ENCODE measurements at regions not wholly inside any gene's neighbourhood (a gene's known extent, or its start where the extent isn't known, plus 50 kb on each side); places are given as distances from the start of the nearest gene placed in this dataset.

DNA sequence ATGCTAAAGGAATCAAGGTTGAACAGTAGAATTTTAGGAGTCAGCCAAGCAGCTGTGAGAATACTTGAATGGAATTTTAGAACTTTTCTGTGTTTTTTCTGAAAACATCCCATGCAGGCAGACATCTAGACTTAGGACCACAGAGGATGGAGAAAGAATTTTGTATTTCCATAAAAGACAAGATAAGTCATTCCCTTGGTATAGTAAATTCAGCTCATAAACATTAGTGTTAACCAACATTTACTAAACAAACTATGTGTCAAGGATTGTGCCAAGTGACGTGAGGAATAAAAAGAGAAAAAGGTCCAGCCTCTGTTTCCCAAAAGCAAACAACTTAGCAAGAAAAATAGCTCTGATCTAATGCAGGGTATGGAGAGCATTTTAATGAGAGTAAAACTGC is 210.2 kb upstream of the NR5A2 start:
- Histone ChIP-seq H3K4me3 (no peak overlapping the region), H3K4me1 (no peaks in the 10 kb centered on the region), H3K36me3 (no peaks in the 10 kb centered on the region), H3K9me3 (no peaks in the 10 kb centered on the region), H3K27me3 (no peaks in the 10 kb centered on the region), H3K27ac (no peak overlapping the region)
- no peak for TF ChIP-seq POLR2A (IDR thresholded peaks at IDR 0.05)
- TF ChIP-seq, protein P1, sequence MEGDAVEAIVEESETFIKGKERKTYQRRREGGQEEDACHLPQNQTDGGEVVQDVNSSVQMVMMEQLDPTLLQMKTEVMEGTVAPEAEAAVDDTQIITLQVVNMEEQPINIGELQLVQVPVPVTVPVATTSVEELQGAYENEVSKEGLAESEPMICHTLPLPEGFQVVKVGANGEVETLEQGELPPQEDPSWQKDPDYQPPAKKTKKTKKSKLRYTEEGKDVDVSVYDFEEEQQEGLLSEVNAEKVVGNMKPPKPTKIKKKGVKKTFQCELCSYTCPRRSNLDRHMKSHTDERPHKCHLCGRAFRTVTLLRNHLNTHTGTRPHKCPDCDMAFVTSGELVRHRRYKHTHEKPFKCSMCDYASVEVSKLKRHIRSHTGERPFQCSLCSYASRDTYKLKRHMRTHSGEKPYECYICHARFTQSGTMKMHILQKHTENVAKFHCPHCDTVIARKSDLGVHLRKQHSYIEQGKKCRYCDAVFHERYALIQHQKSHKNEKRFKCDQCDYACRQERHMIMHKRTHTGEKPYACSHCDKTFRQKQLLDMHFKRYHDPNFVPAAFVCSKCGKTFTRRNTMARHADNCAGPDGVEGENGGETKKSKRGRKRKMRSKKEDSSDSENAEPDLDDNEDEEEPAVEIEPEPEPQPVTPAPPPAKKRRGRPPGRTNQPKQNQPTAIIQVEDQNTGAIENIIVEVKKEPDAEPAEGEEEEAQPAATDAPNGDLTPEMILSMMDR (IDR thresholded peaks at IDR 0.05): no peak
- no peak for DNase-seq
- intact Hi-C loops (cut with DNase I; ENCODE audit: low total_unique reads): no loop called here

DNA sequence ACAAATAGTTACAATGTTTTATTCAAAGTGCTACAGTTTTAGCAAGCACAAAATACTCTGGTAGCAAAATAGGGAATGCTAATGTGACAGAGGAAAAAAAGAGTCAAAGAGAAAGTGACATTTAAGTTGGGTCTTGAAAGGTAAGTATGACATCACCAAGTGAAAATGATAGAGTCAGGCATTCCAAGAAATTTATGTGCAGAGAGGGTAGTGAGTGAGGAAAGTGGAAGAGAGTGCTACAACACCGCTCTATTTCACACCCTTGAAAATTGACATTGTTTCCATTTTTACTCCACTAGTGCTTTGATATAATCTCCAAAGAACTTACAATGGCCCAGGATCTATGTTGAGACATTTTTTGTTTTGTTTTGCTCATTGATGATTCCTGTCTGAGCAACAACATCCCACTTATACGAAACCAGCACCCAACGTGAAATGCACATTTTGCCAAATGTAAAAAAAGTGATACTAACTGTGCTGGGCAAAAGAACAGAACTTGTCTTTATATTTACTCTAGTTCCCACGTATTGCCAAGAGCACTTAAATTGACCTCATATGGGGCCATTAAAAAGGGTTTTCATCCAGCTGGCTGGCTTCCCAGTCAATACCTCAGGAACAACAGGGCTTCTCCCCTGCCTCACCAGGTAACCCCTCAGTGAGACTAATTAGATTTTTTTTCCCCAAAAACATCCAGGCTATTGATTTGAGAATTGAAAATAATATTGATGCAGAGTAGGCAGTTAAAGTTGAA is 206.3 kb upstream of the NR5A2 start:
- intact Hi-C loops (cut with DNase I; ENCODE audit: low total_unique reads): no loop called here
- no peaks in the 10 kb centered on the region for H3K4me1 ChIP-seq
- no peaks in the 10 kb centered on the region for H3K36me3 ChIP-seq
- H3K9me3 ChIP-seq: peaks cover 0 to 3% of the 10 kb centered on the region in 2 donors
- TF ChIP-seq, protein P1 (IDR thresholded peaks at IDR 0.05): no peak
- no peak for TF ChIP-seq POLR2A (IDR thresholded peaks at IDR 0.05)
- H3K27me3 ChIP-seq: no peaks in the 10 kb centered on the region
- H3K27ac ChIP-seq: no peak overlapping the region
- no peak for DNase-seq
- no peak overlapping the region for H3K4me3 ChIP-seq

DNA sequence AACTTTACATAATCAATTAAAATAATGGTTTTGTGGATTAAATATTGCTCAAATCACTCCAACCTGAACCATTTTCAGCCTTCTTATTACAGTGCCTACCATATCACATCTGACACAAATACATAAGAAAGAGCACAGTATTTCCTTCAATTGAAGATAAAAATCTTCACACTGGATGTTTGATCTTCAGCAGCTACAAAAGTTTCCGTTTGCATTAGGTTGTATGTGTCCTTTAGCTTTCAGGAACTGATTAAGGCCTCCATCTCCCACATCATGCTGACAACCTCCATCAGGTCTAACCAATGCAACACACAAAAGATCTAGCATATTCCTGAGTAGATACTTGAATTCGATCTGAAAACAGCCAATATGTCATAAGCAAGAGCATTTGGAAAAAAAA is 195.1 kb upstream of the NR5A2 start:
- TF ChIP-seq, protein P1 (IDR thresholded peaks at IDR 0.05): no peak
- no peak for TF ChIP-seq POLR2A (IDR thresholded peaks at IDR 0.05)
- intact Hi-C loops (cut with DNase I; ENCODE audit: low total_unique reads): no loop called here
- DNase-seq: no peak
- no peaks in the 10 kb centered on the region for H3K4me1 ChIP-seq
- no peaks in the 10 kb centered on the region for H3K27me3 ChIP-seq
- H3K36me3 ChIP-seq: no peaks in the 10 kb centered on the region
- H3K27ac ChIP-seq: no peak overlapping the region
- H3K4me3 ChIP-seq: no peak overlapping the region
- no peaks in the 10 kb centered on the region for H3K9me3 ChIP-seq

DNA sequence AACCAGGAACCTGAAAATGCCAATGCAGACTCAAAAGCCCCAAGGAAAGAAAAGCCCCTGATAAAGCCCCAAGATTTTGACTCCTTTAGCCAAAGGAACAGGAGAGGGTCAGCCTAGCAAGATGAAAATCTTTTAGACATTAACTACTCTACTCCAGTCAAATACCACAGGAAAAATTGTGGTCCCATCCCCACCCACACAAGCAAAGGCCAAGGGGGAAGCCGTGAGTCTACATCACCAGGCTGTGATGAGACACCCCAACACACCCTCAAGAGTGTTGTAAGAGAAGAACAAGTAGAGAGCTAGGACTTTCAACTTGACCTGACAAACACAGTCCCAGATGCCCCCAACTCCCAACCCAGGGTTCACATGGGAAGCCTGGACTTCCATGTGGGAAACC is 192.8 kb upstream of the NR5A2 start:
- Histone ChIP-seq H3K27ac (no peak overlapping the region), H3K9me3 (no peaks in the 10 kb centered on the region), H3K4me1 (no peaks in the 10 kb centered on the region), H3K36me3 (no peaks in the 10 kb centered on the region), H3K27me3 (no peaks in the 10 kb centered on the region), H3K4me3 (no peak overlapping the region)
- no peak for DNase-seq
- intact Hi-C loops (cut with DNase I; ENCODE audit: low total_unique reads): no loop called here
- TF ChIP-seq POLR2A (IDR thresholded peaks at IDR 0.05): no peak
- TF ChIP-seq, protein P1 (IDR thresholded peaks at IDR 0.05): no peak

DNA sequence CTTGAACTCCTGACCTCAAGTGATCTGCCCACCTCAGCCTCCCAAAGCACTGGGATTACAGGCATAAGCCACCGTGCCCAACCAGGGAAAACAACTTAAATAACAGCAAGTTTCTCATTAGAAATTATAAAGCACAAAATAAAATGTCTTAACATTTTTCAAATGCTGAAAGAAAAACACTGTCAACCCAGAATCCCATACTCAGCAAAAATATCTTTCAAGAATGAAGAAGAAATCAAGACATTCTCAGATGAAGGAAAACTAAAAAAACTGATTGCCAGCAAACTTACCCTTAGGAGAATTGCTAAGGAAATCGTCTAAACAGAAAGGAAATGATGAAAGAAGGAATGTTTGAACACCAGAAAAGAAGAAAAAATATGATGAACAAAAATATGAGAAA is 191.1 kb upstream of the NR5A2 start:
- no peaks in the 10 kb centered on the region for H3K36me3 ChIP-seq
- H3K9me3 ChIP-seq: no peaks in the 10 kb centered on the region
- intact Hi-C loops (cut with DNase I; ENCODE audit: low total_unique reads): no loop called here
- no peaks in the 10 kb centered on the region for H3K4me1 ChIP-seq
- DNase-seq: no peak
- no peak overlapping the region for H3K4me3 ChIP-seq
- H3K27me3 ChIP-seq: no peaks in the 10 kb centered on the region
- TF ChIP-seq, protein P1 (IDR thresholded peaks at IDR 0.05): no peak
- TF ChIP-seq POLR2A (IDR thresholded peaks at IDR 0.05): no peak
- no peak overlapping the region for H3K27ac ChIP-seq
